ENCODE measurements at regions not wholly inside any gene's neighbourhood (a gene's known extent, or its start where the extent isn't known, plus 50 kb on each side); places are given as distances from the start of the nearest gene placed in this dataset.

- TF ChIP-seq SPI1 (IDR thresholded peaks at IDR 0.05; ENCODE audit: borderline replicate concordance, insufficient read depth, low read depth, low read length) = peak; percentile 77
- no peak for TF ChIP-seq E4F1 (IDR thresholded peaks at IDR 0.05; ENCODE audit: borderline replicate concordance, partially characterized antibody)
- peak; percentile 53 for TF ChIP-seq JUNB (IDR thresholded peaks at IDR 0.05)
- TF ChIP-seq CREB1 (IDR thresholded peaks at IDR 0.05; ENCODE audit: low read depth) = 0 out of 2 replicates have a peak, but pooled peaks have one; percentile 33
- no peak for TF ChIP-seq HDAC6 (IDR thresholded peaks at IDR 0.05; ENCODE audit: unreplicated experiment)
- TF ChIP-seq BCL11A (IDR thresholded peaks at IDR 0.05; ENCODE audit: low read depth, low read length) = no peak
- TF ChIP-seq EED (IDR thresholded peaks at IDR 0.05; ENCODE audit: low read depth) = 0 out of 2 replicates have a peak, but pooled peaks have one; percentile 33
- TF ChIP-seq SKIL (IDR thresholded peaks at IDR 0.05; ENCODE audit: low read depth, poor library complexity, severe bottlenecking) = no peak
- TF ChIP-seq SIN3A (IDR thresholded peaks at IDR 0.05; ENCODE audit: low read depth, low read length) = no peak
- TF ChIP-seq ZBTB11 (CRISPR knock-in tag; IDR thresholded peaks at IDR 0.05) = no peak
- TF ChIP-seq FOS (IDR thresholded peaks at IDR 0.05; ENCODE audit: borderline replicate concordance, extremely low read depth, insufficient read length) = no peak
Measured at GRCh38 chr4:26257850-26258249, 63.0 kb upstream of the RBPJ start (continued).
